ENCODE measurements at regions not wholly inside any gene's neighbourhood (a gene's known extent, or its start where the extent isn't known, plus 50 kb on each side); places are given as distances from the start of the nearest gene placed in this dataset.
"Not testable (repeated sequence)": the region's sequence is repeated elsewhere in the genome, so short reads cannot be mapped to it uniquely, and the experiment has no call there.

DNA sequence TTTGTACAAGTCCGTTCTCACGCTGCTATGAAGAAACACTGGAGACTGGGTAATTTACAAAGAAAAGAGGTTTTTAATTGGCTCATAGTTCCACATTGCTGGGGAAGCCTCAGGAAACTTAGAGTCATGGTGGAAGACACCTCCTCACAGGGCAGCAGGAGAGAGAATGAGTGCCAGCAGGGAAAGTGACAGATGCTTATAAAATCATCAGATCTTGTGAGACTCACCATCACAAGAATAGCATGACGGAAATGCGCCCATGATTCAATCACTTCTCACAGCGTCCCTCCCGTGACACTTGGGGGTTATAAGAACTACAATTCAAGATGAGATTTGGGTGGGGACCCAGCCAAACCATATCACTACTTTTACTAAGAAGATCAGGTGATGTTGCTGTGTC lies 285.8 kb downstream of the TMX3 start:
- DNase-seq (ENCODE audit: low spot score) = no peak

DNA sequence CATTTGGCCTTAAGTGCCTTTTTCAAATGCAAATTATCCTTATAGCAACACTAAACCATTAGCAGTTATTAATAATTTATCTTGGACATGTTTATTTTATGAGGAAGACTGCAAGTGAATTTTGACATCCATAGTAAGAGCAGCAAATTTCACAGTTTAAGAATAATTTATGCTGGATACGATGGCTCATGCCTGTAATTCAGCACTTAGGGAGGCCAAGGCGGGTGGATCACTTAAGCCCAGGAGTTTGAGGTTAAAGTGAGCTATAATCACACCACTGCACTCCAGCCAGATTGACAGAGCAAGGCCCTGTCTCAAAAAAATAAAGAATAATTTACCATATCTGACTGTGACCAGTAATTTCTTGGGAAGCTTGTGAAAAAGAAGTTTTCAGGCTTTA lies 286.2 kb downstream of the TMX3 start:
- no peak for DNase-seq (ENCODE audit: low spot score)

DNA sequence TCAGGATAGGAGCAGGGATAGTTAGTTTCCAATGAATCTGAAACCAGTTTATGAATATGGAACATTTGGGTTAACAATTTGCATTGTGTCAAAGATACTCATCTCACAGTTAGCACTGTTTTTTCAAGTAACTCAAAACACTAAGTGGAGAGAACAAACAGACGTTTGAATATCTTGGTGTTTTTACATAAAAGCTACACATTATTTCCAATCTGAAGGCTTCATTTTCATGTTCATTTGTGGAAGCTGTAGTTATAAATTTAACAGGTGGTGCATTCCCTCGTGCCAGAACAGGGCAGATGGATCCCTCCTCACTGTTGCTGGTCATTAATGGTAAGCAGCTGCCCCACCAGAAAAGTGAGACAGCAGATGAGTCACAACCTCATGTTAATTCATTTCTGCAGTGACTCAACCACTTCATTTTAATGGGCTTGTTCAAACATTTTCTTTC lies 286.9 kb downstream of the TMX3 start:
- DNase-seq (ENCODE audit: low spot score) = no peak

DNA sequence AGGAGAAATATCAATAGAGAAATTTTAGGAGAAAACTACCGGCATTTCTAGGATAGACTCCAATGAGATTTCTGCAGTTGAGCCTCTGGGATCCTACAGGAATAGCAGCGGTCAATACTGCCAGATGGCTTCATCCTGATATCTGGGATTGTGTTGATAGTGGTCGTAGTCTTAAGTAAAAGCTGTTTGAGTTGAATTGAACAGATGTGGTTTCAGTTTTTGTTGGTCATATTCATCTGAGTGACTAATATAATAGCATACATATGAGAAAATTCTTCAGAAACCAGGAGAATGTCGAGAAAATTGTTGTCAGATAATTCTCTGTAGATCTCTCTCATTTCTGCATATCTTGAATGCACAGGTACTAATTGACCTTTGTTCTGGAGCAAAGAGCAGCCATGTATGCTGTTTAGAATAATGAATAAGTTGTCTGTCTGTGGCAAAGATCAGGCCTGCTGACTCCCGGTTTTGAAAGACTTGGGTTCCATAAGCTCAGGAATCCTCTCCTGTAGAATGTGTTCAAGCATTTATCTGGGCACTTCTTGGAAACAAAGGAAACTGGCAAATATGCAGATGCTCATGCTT lies 288.1 kb downstream of the TMX3 start:
- DNase-seq (ENCODE audit: low spot score) = no peak

DNA sequence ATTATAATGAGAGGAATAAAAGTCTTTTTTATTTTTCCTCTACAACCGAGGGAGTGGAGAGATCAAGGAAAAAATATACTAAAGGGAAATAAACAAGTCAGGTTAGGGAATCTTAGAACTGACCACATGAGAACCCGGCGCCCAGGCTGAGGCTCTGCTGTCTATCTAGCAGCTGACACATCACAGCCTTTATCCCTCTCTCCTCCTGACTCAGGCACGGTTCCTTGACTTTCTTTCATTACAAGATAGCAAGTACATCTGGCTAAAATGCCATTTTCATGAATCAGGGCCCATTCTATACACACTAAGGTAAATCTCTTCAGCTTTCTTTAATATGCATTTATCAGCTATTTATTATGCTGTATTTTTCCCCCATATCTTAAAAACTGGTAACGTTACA lies 296.0 kb downstream of the TMX3 start:
- DNase-seq (ENCODE audit: low spot score) = no peak

DNA sequence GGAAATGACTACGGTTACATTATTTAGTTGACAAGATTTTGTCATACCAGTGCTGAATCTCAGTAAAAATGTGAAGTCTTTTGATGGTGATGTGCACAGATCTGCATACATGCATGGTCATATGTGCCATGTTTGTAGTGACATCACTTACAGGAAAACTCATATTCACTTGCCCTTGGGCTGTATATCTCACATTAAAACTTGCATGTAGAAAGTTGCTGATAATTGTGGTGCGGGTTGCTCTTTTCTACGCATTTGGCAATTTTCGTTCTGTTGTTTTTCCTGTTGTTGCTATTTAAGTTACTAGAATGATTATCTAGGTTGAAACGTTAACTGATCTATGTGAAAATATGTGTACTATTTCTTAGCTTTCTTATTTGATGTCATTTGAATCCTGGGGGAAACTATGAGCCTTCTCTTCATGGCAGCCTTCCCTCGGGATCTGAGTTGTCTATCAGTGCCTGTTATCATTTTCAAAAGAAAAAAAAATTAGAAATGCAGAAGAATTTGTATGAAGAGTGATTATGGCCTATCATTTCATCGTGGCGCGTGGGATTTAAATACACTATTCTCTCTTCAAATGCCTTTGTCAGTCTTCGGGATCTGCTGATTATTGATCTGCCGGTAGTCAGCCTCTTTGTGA lies 296.6 kb downstream of the TMX3 start:
- DNase-seq (ENCODE audit: low spot score) = no peak

DNA sequence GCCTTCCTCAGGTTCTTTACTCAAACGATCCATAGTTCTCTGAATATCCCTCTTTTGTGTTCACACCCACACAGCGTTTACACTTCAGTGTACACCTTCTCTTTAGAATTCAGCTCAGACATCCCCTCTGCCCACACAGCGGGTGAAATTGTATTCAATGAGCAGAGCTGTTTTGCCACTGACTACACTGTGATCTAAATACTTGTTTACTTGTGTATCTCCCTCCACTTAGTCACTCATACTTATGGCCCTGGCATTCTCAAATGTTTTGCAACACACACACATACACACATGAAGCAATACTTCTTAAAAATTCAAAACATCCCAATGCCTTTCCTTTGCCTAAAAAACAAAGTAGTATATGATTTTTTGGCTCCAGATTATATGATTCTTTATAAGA lies 297.1 kb downstream of the TMX3 start:
- no peak for DNase-seq (ENCODE audit: low spot score)

DNA sequence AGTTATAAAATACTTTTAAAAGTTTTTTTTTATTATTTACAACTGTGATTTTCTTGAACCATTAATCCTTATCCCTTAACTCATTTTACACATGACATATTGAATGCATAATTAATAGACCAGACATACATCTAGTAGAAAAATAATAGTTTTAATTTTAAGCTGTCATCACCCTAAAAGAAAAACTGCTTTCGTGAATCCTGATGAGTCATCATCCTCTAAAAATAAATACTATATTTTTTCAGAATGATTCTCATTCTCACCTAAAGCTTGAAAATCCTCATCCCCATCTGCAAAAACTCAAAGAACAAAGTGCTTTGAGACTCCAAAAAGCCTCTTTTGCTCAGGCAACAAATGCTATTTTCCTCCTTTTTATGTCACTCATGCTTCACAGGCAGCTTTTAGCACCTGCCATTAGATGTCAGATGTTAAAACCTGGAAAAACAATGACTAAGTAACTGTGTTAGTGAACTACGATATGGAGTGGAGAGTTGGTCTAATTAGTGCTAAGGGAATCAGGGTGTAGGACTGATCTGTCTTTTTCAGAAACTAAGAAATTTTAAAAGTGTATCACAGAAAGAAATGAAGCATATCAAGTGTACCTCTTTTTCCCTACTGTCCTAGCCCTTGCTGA lies 297.6 kb downstream of the TMX3 start:
- no peak for DNase-seq (ENCODE audit: low spot score)

DNA sequence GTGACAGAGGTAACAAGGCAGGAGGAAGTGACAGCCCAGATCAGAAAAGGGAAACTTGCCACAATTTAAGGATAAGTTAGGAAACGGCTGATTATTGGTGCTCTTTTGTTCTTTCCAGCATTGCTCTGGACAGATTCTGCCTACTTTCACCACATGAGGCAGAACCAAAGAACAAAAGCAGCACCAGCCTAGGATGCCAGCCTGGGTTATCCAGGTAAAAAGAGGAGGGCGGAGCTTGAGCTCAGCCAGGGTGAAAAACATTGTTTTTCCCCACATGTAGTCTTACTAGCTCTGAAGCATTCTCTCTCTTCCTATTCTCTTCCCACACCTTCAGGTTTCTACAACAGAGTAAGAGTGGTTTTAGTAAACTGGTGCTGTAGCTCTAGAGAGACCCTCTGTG lies 300.5 kb downstream of the TMX3 start:
- DNase-seq (ENCODE audit: low spot score) = no peak

DNA sequence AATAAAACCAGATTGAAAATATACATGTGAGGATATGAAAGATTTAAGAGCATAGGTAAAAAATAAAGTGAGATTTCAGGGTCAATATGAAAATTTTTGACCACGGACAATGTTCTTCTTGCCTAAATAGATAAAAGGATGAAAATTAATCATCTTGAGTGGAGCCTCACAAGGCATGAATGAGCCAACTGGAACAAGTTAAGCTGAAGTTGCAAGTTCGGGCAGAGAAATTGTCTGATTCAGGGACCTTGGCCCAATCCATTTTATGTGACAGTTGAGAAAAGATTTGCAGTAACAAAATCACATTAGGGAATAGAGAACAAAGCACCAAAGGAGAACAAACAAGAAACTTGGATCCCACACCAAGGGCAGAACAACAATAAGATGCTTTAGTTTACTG lies 305.3 kb downstream of the TMX3 start:
- no peak for DNase-seq (ENCODE audit: low spot score)

DNA sequence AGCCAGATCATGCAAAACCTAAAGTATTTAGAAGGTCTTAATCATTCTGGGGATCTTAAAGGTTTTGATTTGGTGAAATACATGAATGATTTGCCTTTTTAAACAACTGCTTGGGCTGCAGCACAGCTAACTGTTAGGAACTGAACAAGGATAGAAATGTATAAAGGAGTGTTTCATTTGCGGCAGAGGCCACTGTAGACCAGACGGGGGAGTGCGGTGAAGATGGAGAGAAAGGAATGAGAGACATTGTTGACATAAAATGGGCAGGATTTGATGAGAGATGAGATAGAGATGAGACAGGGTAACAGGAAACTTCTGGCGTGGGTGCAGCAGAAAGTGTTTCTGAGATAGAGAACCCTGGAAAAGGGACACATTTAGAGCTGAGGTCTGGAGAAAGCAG lies 308.1 kb downstream of the TMX3 start:
- DNase-seq (ENCODE audit: low spot score) = no peak

DNA sequence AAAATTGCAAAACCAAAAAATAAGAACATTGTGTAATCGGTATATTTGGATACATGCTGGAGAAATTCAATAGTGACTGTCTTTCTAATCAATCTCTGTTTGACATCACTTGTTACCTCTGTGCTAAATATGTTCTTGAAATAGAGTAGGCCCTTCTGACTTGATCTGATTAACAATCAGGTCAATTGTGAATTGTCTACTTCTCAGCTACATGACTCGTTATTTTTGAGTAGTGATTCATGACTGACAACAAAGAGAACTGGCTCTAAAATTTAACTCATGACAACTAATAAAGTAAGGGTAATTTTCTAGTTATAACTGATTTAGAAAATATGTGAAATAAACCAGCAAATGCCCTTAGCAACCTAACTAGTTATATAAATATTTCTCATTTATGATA lies 312.1 kb downstream of the TMX3 start:
- no peak for DNase-seq (ENCODE audit: low spot score)

DNA sequence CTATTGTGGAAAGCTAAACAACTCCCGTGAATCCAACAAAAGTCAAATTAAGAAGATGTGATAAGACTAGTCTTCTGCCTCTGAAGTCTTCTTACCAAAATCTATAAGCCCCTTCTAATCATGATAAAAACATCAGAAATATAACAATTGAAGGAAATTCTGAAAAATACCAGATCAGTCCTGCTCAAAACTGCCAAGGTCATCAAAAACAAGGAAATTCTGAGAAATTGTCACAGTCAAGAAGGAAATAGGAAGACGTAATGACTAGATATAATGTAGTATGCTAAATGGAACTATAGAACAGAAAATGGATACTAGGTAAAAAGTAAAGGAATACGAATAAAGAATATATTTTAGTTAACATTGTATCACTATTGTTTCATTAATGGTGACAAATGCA lies 314.0 kb downstream of the TMX3 start:
- no peak for DNase-seq (ENCODE audit: low spot score)

DNA sequence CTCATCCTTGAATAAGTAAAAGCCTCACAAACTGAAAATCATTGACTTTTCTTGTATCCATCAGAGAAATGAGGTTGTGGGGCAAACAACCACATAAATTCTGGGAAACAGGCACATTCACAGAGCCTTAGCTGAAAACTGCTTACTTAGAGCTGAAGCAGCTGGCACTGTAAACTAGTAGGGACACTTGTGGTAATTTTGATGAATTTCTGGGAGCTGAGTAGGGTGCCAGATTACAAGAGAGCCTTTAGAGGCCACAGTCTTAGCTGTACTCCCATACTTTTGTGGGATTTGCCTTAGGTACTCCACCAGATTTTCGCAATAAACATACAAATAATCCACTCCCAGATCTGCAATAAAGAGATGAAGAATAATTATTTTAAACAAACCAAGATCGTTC lies 315.2 kb downstream of the TMX3 start:
- no peak for DNase-seq (ENCODE audit: low spot score)

DNA sequence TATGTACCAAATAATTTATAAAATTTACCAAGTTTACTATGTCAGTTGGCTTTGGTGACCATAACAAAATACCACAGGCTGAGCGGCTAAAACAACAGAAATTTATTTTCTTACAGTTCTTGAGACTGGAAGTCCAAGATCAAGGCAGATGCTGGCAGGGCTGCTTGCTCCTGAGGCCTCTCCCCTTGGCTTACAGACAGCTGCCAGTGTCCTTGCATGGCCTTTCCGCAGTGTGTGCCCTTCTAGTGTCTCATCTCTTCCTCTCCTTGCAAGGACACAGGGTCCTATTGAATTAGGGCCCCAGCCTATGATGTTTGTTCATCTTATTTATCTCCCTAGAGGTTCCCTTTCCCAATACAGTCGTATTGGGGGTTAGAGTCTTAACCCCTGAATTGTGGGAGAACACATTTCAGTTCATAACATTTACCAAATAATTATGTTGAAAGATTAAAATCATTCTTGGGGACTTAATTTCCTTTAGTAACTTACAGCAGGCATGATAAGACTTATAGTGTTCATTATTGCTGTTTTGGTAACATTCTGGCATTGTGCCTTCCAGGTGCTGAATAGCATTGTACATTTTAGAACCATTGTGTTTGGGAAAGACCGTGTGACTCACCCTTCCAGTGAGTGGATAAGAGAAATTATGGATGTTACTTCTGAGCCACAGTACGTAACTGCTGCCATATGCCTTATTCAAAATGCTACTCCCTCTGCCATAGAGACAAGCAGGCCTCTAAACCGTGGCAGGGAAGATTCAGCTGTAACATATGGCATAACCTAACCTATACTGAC lies 317.5 kb downstream of the TMX3 start:
- DNase-seq (ENCODE audit: low spot score) = no peak

DNA sequence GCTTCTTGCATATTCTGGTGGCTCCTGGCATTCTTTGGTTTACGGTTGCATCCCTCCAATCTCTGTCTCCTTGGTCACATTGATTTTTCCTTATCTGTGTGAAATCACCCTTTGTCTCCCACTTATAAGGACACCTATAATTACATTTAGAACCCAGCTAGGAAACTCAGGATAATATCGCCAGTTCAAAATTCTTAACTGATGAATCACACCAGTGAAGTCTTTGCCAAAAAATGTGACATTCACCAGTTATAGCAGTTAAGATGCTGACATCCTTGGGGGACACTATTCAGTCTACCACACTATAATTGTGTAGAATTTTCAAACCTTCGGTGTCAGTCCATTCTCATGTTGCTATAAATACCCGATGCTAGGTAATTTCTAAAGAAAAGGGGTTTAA lies 320.2 kb downstream of the TMX3 start:
- DNase-seq (ENCODE audit: low spot score) = no peak

DNA sequence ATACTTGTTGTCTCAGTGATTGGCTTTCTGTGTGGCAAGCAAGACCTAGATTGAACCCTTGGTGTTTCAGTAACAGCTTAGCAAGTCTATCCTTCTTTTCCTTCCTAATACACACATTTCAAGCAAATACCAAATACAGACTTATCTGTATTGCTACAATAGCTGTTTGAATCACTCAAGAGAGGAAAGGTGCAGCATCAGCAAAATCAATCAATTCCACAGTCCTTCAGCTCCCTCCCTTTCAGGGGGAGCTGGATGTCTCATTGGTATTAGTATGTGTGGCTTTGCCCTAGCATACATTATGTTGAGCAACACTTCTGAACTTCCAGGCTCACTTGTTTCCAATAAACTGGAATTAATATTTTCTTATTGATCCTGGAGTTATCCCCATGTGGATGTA lies 323.1 kb downstream of the TMX3 start:
- no peak for DNase-seq (ENCODE audit: low spot score)

DNA sequence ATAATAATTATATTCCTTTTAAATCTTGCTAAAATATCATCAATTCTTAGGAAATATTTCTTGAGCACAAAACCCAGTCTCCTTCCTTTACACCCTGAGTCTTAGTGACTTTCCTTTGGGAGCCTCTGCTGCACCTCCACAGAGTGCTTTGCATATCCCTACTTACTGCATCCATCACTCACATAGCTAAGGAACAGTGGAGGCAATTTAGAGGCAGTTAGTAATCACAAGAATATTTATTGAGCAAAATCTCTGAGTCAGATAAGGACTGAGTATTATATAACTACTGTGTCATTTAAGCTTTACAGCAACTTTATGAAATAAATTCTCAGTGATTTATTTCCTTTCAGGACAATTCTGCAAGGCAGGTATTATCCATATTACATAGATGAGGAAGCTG lies 327.7 kb downstream of the TMX3 start:
- no peak for DNase-seq (ENCODE audit: low spot score)

DNA sequence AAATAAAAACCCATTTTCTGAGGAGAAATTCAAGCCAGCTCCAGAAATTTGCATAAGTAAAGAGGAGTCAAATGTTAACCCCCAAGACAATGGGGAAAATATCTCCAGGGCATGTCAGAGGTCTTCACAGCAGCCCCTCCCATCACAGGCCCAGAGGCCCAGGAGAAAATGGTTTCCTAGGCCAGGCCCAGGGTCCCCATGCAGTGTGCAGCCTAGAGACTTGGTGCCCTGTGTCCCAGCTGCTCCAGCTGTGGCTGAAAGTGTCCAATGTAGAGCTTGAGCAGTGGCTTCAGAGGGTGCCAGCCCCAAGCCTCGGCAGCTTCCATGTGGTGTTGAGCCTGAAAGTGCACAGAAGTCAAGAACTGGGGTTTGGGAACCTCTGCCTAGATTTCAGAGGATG lies 330.9 kb downstream of the TMX3 start:
- not testable (repeated sequence) for DNase-seq (ENCODE audit: low spot score)

DNA sequence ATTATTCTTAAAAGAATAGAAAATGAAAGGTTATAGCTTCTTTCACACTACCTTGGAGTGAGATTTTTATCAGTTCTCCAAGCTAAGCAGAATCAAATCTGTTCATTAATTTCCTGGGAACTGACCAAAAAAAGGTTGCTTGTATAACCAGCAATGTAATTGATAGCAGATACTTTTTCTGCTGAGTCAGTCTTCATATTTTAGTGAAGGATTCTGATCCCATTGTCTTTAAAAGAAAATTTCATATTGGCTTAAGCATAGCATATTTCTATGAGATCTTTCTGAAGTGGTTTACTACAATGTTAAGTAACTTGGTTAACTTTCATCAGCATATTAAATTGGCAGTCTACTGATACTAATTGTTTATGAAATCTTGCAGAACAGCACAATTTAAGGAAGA lies 338.0 kb downstream of the TMX3 start:
- no peak for DNase-seq (ENCODE audit: low spot score)

DNA sequence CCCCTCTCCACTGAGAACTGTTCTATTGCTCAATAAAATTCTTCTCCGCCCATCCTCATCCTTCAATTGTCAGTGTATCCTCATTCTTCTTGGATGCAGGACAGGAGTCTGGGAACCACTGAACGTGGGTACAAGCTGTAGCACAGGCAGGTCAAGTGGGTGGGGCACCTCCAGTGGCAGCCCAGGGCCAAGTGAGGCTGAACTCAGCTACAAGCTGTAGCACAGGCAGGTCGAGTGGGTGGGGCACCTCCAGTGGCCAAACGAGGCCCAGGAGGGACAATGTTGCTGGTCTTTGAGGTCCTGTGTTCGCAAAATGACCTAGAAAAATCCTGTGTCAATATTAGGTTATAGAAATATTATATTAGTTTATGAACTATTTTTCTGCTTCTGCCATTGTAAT lies 352.0 kb downstream of the TMX3 start:
- DNase-seq (ENCODE audit: low spot score) = no peak

DNA sequence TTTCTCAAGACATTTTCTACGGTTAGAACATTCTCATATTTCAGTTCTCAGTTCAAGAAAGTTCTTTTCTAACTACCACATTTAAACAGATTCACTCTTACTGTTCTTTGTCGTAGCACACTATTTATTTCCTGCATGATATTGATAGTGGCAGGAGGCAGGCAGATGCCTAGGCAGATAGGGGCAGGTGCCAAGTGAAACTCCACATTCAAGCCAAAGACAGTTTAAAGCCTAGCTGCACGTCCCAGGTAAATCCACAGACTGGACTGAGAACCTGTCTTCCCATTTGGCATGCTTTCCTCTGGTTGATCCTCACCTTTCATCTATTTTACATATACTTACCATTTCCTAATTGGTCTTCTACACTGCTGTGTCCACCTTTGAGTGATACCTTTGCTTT lies 359.3 kb downstream of the TMX3 start:
- no peak for DNase-seq (ENCODE audit: low spot score)

DNA sequence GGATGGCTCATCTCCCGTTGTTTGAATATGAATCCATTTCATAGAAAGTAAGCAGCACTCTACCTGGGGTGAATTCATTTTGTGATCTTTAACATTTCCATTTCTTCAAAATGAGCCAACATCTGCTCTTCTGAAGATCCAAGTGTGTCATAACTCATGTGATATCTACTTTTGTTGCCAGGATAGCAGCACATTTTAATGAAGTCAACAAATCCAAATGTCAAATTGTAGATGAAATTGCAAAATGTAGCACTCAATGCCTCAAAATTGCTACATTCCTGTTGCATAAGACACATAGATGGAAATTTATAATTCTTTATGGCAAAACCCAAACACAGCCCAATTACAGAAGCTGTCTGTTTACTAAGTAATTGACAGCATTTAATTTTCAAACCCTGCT lies 360.7 kb downstream of the TMX3 start:
- DNase-seq (ENCODE audit: low spot score) = no peak

All from ureter (tissue), 1 donor.